Keratinocyte (primary cell): ENCODE measurements at regions not wholly inside any gene's neighbourhood (a gene's known extent, or its start where the extent isn't known, plus 50 kb on each side); places are given as distances from the start of the nearest gene placed in this dataset.

Experiments used
- DNase-seq: peaks from one replicate; pipeline ENCODE4 v3.0.0-alpha.2; 2011; ENCODE audit warnings: low read depth, missing footprints, low spot score
- FAIRE-seq: peaks from 2 replicates; lab custom pipeline; 2011; peaks lifted over from hg19 to GRCh38; lab: Jason Lieb, UNC
- H2AFZ ChIP-seq: 2 replicates; pipeline ENCODE4 v1.6.0; 2012; ENCODE audit warnings: low read length, control low read depth, inconsistent platforms; ENCODE audit not compliant: control insufficient read depth
- H3K27ac ChIP-seq: 2 replicates; pipeline ENCODE4 v1.5.1; 2011; ENCODE audit warnings: low read length; ENCODE audit not compliant: control insufficient read depth, insufficient read depth
- H3K27me3 ChIP-seq: 3 replicates; pipeline ENCODE4 v1.6.0; 2011; ENCODE audit warnings: low read length; ENCODE audit not compliant: control insufficient read depth, insufficient read depth; ENCODE audit errors: extremely low read depth
- H3K36me3 ChIP-seq, 2 experiments: 2 replicates in 1 of 2; 3 replicates in 1 of 2; pipeline ENCODE4 v1.5.1; 2011; ENCODE audit warnings: low read length in 2 of 2, mild to moderate bottlenecking in 1 of 2; ENCODE audit not compliant: control insufficient read depth in 2 of 2, insufficient read depth in 2 of 2; ENCODE audit errors: extremely low read depth in 1 of 2
- H3K4me1 ChIP-seq: 3 replicates; pipeline ENCODE4 v1.5.1; 2011; ENCODE audit warnings: low read length; ENCODE audit not compliant: control insufficient read depth, insufficient read depth; ENCODE audit errors: extremely low read depth
- H3K4me2 ChIP-seq: 3 replicates; pipeline ENCODE4 v1.6.0; 2011; ENCODE audit warnings: low read depth, low read length; ENCODE audit not compliant: control insufficient read depth, insufficient read depth; ENCODE audit errors: extremely low read depth
- H3K4me3 ChIP-seq, 3 experiments: fragments of 200-600 bp in 1 of 3; sonication (generic) in 1 of 3; 2 replicates in 2 of 3; 3 replicates in 1 of 3; pipeline ENCODE4 v1.5.1; 2011 to 2016; ENCODE audit warnings: low read length in 3 of 3, mild to moderate bottlenecking in 3 of 3, control low read depth in 2 of 3, inconsistent platforms in 1 of 3, low read depth in 1 of 3, mixed read lengths in 1 of 3, mixed run types in 1 of 3, moderate library complexity in 1 of 3; ENCODE audit not compliant: control insufficient read depth in 2 of 3, insufficient read depth in 2 of 3; ENCODE audit errors: extremely low read depth in 1 of 3
- H3K79me2 ChIP-seq: 2 replicates; pipeline ENCODE4 v1.6.0; 2012; ENCODE audit warnings: low read length; ENCODE audit not compliant: control insufficient read depth, insufficient read depth
- H3K9ac ChIP-seq: 3 replicates; pipeline ENCODE4 v1.6.0; 2011; ENCODE audit warnings: low read length; ENCODE audit not compliant: control insufficient read depth, insufficient read depth; ENCODE audit errors: extremely low read depth
- H3K9me1 ChIP-seq: 3 replicates; pipeline ENCODE4 v1.6.0; 2011; ENCODE audit warnings: low read length; ENCODE audit not compliant: control insufficient read depth, insufficient read depth; ENCODE audit errors: extremely low read depth
- H3K9me3 ChIP-seq: 2 replicates; pipeline ENCODE4 v1.5.1; 2012; ENCODE audit warnings: low read depth, low read length; ENCODE audit not compliant: control insufficient read depth
- H4K20me1 ChIP-seq: 3 replicates; pipeline ENCODE4 v1.6.0; 2011; ENCODE audit warnings: low read length; ENCODE audit not compliant: control insufficient read depth, insufficient read depth; ENCODE audit errors: extremely low read depth
- EZH2 ChIP-seq: IDR thresholded peaks from one replicate; pipeline ENCODE4 v1.6.1; 2012; ENCODE audit warnings: inconsistent platforms, mild to moderate bottlenecking, low read length, moderate library complexity
- dilution Hi-C: fragments of 300-500 bp; cut with MboI; formaldehyde crosslinking; loops from one replicate; pipeline ENCODE4 v1.7.0; 2020; ENCODE audit warnings: low sequenced_read_pairs; ENCODE audit not compliant: extremely low pct_ligation_motif_present
- TF ChIP-seq, protein P1 (sequence below), 3 experiments: IDR thresholded peaks in 1 of 3; conservative IDR thresholded peaks in 1 of 3; optimal IDR thresholded peaks in 1 of 3; 2 replicates in 2 of 3; 3 replicates in 1 of 3; pipeline versions ENCODE3 to v1.5.1; 2011; ENCODE audit warnings: low read length in 3 of 3, mild to moderate bottlenecking in 3 of 3, moderate library complexity in 2 of 3, control low read depth in 1 of 3, inconsistent platforms in 1 of 3; ENCODE audit not compliant: insufficient read depth in 2 of 3; ENCODE audit errors: extremely low read depth in 1 of 3

DNA sequence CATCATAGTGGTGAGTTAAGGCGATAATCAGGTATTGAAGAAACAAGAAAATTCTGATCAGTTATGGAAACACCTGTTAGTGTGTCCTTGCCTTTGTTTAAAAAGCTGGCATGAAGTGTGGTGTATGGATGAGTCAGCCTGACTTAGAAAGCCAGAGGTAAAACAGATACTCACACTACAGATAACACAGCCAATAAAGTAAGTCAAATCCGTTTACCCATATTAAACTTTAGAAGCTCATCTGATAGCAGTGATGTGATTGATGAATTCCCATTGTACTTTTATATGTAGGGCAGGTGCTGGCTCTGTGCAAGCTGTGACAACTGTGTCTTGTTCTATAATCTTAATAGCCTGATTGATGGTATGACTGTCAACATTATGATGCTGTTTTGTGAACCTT is 1392.7 kb upstream of the IGFBP7 start:
- no peak overlapping the region for H2AFZ ChIP-seq
- no peaks in the 10 kb centered on the region for H3K36me3 ChIP-seq
- H3K4me3 ChIP-seq, result no peak overlapping the region
- no peaks in the 10 kb centered on the region for H4K20me1 ChIP-seq
- DNase-seq (no peak), FAIRE-seq (no peak)
- no peaks in the 10 kb centered on the region for H3K79me2 ChIP-seq
- H3K27me3 ChIP-seq, result no peaks in the 10 kb centered on the region
- H3K9me3 ChIP-seq, result no peaks in the 10 kb centered on the region
- no peaks in the 10 kb centered on the region for H3K9me1 ChIP-seq
- dilution Hi-C loops, result no loop called here
- H3K9ac ChIP-seq, result no peak overlapping the region
- TF ChIP-seq, protein P1, sequence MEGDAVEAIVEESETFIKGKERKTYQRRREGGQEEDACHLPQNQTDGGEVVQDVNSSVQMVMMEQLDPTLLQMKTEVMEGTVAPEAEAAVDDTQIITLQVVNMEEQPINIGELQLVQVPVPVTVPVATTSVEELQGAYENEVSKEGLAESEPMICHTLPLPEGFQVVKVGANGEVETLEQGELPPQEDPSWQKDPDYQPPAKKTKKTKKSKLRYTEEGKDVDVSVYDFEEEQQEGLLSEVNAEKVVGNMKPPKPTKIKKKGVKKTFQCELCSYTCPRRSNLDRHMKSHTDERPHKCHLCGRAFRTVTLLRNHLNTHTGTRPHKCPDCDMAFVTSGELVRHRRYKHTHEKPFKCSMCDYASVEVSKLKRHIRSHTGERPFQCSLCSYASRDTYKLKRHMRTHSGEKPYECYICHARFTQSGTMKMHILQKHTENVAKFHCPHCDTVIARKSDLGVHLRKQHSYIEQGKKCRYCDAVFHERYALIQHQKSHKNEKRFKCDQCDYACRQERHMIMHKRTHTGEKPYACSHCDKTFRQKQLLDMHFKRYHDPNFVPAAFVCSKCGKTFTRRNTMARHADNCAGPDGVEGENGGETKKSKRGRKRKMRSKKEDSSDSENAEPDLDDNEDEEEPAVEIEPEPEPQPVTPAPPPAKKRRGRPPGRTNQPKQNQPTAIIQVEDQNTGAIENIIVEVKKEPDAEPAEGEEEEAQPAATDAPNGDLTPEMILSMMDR (optimal IDR thresholded peaks at IDR 0.05 in 1 of 3, IDR thresholded peaks at IDR 0.05 in 1 of 3, conservative IDR thresholded peaks at IDR 0.05 in 1 of 3; ENCODE audit: extremely low read depth in 1 of 3, insufficient read depth in 2 of 3, low read length in 3 of 3), result no peak
- no peak for TF ChIP-seq EZH2
- no peak overlapping the region for H3K4me2 ChIP-seq
- H3K4me1 ChIP-seq, result no peaks in the 10 kb centered on the region
- H3K27ac ChIP-seq, result no peak overlapping the region

DNA sequence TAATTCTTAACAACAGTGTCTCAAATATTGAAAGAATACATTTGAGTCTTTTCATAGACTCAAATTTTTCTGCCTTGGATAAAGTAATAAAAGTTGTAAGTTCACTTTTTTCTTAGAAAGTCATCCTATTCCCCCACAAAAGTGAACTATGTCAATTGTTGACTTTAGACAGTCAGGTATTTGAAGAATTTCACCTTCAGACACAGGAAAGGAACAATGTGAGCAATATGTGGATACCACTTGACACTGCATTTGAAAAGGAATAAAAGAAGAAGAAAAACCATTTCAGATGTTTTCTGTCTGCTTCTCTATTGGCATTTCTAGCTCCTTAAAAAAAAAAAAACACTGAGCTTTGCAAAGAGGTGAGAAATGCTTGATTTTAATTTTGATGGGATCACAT is 1389.0 kb upstream of the IGFBP7 start:
- TF ChIP-seq EZH2, result no peak
- TF ChIP-seq, protein P1 (optimal IDR thresholded peaks at IDR 0.05 in 1 of 3, IDR thresholded peaks at IDR 0.05 in 1 of 3, conservative IDR thresholded peaks at IDR 0.05 in 1 of 3; ENCODE audit: extremely low read depth in 1 of 3, insufficient read depth in 2 of 3, low read length in 3 of 3), result no peak
- Histone ChIP-seq H3K79me2 (no peaks in the 10 kb centered on the region), H3K9me1 (no peaks in the 10 kb centered on the region), H3K4me3 (no peak overlapping the region), H3K4me2 (no peak overlapping the region), H3K27me3 (no peaks in the 10 kb centered on the region), H3K27ac (no peak overlapping the region), H2AFZ (no peak overlapping the region), H3K36me3 (no peaks in the 10 kb centered on the region), H3K4me1 (no peaks in the 10 kb centered on the region), H4K20me1 (no peaks in the 10 kb centered on the region), H3K9me3 (no peaks in the 10 kb centered on the region), H3K9ac (no peak overlapping the region)
- DNase-seq, result no peak
- dilution Hi-C loops, result no loop called here
- no peak for FAIRE-seq
